ENCODE measurements at regions not wholly inside any gene's neighbourhood (a gene's known extent, or its start where the extent isn't known, plus 50 kb on each side); places are given as distances from the start of the nearest gene placed in this dataset.

GRCh38 chr3:124558991-124559845 is 171.0 kb upstream of the UMPS start:
- peaks cover 0 to 27% (median 0%) of the 10 kb centered on the region in 4 donors for H3K4me1 ChIP-seq
- no peak for TF ChIP-seq POLR2A (IDR thresholded peaks at IDR 0.05)
- no peak for TF ChIP-seq CTCF (IDR thresholded peaks at IDR 0.05)

GRCh38 chr3:124559846-124560574 is 170.2 kb upstream of the UMPS start:
- peak overlapping the region in 3 of 4 donors; percentile 25 to 61 (median 26) for H3K27ac ChIP-seq
- H3K36me3 ChIP-seq: no peaks in the 10 kb centered on the region
- H3K4me3 ChIP-seq: no peak overlapping the region
- no peaks in the 10 kb centered on the region for H3K27me3 ChIP-seq
- peak; percentile 42 to 86 (median 65) for DNase-seq
- H3K4me1 ChIP-seq: peaks cover 0 to 34% (median 0%) of the 10 kb centered on the region in 4 donors
- no peaks in the 10 kb centered on the region for H3K9me3 ChIP-seq
- peak; percentile 13 to 87 (median 83) for TF ChIP-seq CTCF (IDR thresholded peaks at IDR 0.05)
- no peak for TF ChIP-seq POLR2A (IDR thresholded peaks at IDR 0.05)

More at GRCh38 chr3:124558991-124559845, 171.0 kb upstream of the UMPS start:
- Histone ChIP-seq H3K9me3 (no peaks in the 10 kb centered on the region), H3K4me3 (no peak overlapping the region), H3K27me3 (no peaks in the 10 kb centered on the region), H3K36me3 (no peaks in the 10 kb centered on the region), H3K27ac (peak overlapping the region in 3 of 4 donors; percentile 25 to 61 (median 26))
- peak; percentile 27 to 86 (median 70) for DNase-seq

GRCh38 chr3:124560666-124561215 is 169.5 kb upstream of the UMPS start:
- H3K4me1 ChIP-seq: peaks cover 0 to 34% (median 0%) of the 10 kb centered on the region in 4 donors

GRCh38 chr3:124562769-124563168 is 167.5 kb upstream of the UMPS start:
- no peak for DNase-seq
- H3K9me3 ChIP-seq: no peaks in the 10 kb centered on the region
- H3K27me3 ChIP-seq: no peaks in the 10 kb centered on the region
- peaks cover 0 to 25% (median 0%) of the 10 kb centered on the region in 4 donors for H3K4me1 ChIP-seq
- H3K36me3 ChIP-seq: no peaks in the 10 kb centered on the region
- no peak overlapping the region for H3K27ac ChIP-seq
- TF ChIP-seq POLR2A (IDR thresholded peaks at IDR 0.05) (no peak), CTCF (IDR thresholded peaks at IDR 0.05) (no peak)
- H3K4me3 ChIP-seq: no peak overlapping the region

More at GRCh38 chr3:124560666-124561215, 169.5 kb upstream of the UMPS start:
- H3K27ac ChIP-seq: no peak overlapping the region
- no peak overlapping the region for H3K4me3 ChIP-seq
- no peak for TF ChIP-seq POLR2A (IDR thresholded peaks at IDR 0.05)
- no peak for TF ChIP-seq CTCF (IDR thresholded peaks at IDR 0.05)
- no peaks in the 10 kb centered on the region for H3K36me3 ChIP-seq
- H3K27me3 ChIP-seq: no peaks in the 10 kb centered on the region
- DNase-seq: no peak
- no peaks in the 10 kb centered on the region for H3K9me3 ChIP-seq

GRCh38 chr3:124563376-124563775 is 166.9 kb upstream of the UMPS start:
- H3K36me3 ChIP-seq: no peaks in the 10 kb centered on the region
- H3K27ac ChIP-seq: peak overlapping the region in 1 of 4 donors; percentile 50
- H3K9me3 ChIP-seq: no peaks in the 10 kb centered on the region
- peaks cover 0 to 19% (median 0%) of the 10 kb centered on the region in 4 donors for H3K4me1 ChIP-seq
- H3K27me3 ChIP-seq: no peaks in the 10 kb centered on the region
- DNase-seq: peak in 2 of 3 donors; percentile 69 to 85
- TF ChIP-seq CTCF (IDR thresholded peaks at IDR 0.05) (no peak), POLR2A (IDR thresholded peaks at IDR 0.05) (no peak)
- no peak overlapping the region for H3K4me3 ChIP-seq

All from Peyer's patch (tissue), 4 donors.